Fibroblast of mammary gland (primary cell): ENCODE measurements at regions not wholly inside any gene's neighbourhood (a gene's known extent, or its start where the extent isn't known, plus 50 kb on each side); places are given as distances from the start of the nearest gene placed in this dataset.

Source experiments
- DNase-seq: peaks from one replicate; pipeline ENCODE4 v3.0.0-alpha.2; 2010; ENCODE audit warnings: low read depth
- H3K4me3 ChIP-seq: 2 replicates; pipeline ENCODE4 v1.5.1; 2011; ENCODE audit warnings: low read depth, mild to moderate bottlenecking, low read length, moderate library complexity; ENCODE audit not compliant: control insufficient read depth
- CTCF ChIP-seq: conservative IDR thresholded peaks from 2 replicates; pipeline ENCODE4 v1.5.1; 2011; ENCODE audit warnings: low read depth, low read length, inconsistent platforms; ENCODE audit not compliant: control insufficient read depth, insufficient read depth

GRCh38 chr1:5505944-5506343, 486.3 kb downstream of the NPHP4 start:
- no peak overlapping the region for H3K4me3 ChIP-seq
- no peak for TF ChIP-seq CTCF
- DNase-seq, result no peak

- no peak for DNase-seq
- no peak overlapping the region for H3K4me3 ChIP-seq
- no peak for TF ChIP-seq CTCF
Observed at GRCh38 chr1:5504364-5504740, 487.9 kb downstream of the NPHP4 start.

- no peak for DNase-seq
- no peak overlapping the region for H3K4me3 ChIP-seq
- TF ChIP-seq CTCF, result no peak
Observed at GRCh38 chr1:5503556-5504363, 488.5 kb downstream of the NPHP4 start.

DNA sequence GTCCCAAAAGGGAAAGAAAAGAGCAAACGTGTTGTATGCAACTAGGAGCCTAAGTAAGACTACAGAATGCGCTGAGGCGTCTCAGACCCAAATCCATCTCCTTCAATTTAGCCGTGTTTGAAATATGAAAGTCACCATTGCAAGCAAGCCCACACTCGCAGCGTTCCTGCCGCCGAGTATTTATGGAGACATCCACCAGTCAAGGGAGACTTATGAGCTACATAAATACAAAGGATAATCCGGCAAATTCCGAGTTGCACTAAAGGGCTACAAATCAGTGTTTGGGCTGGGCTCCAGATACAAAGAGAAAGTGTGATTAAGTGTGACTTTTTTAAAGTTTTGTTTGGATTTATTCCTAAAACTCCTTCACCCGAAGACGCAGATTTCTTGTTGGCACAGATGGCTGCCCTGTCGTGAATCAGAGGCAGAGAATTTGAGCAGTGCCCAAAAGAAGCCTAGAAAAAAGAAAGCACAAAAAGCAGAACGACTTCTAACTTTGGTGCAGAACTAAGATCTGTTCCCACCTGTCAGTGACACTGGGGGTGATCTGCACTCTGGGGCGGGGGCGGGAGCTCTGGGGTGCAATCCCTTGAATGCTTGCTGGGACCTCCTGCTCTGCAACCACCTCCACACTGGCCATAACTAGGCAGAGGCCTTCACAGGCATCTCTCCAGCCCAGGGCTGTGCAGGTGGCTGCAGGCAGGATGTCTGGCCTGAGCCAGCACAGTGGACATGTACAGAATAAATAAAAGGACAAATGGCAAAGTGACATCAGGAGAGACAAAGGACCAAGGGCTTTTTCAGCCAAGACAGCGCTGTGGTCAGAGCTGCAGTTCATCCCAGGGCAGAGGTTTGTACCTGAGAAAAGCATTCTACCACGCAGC, 489.7 kb downstream of the NPHP4 start:
- H3K4me3 ChIP-seq, result no peak overlapping the region
- TF ChIP-seq CTCF, result no peak
- DNase-seq, result no peak

DNA sequence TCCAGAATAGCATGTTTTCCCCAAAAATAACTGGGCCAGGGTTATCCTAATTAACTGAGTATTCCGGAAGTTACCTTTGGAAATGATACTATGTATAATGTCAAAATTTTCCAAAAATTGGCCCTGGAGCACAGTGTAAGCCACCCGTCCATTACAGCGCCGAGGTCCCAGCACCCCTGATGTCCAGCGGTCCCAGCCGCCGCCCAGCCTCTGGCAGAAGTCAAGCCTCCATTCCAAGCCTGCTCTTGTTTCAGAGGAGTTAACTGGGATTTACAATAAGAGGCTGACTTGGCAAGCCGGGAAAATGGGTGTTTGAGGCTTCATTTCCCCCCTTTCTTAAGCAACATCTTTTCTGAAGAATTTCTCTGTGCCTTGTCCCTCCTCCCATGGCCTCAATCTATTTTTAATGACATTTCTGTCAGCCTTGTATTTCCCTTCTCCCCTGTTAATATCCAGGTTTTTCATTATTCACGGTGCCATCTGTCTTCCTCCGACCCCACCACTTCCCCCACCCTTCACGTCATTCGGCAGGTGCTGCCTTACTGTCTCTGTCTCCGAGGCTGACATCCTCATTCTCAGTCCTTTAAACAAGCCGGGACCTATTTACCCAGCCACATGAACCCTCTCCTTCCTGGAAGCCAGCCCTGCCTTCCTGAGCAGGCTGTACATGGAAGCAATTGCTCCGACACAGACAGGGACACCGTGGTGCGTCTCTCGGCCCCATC, 490.9 kb downstream of the NPHP4 start:
- TF ChIP-seq CTCF, result no peak
- no peak overlapping the region for H3K4me3 ChIP-seq
- no peak for DNase-seq

DNA sequence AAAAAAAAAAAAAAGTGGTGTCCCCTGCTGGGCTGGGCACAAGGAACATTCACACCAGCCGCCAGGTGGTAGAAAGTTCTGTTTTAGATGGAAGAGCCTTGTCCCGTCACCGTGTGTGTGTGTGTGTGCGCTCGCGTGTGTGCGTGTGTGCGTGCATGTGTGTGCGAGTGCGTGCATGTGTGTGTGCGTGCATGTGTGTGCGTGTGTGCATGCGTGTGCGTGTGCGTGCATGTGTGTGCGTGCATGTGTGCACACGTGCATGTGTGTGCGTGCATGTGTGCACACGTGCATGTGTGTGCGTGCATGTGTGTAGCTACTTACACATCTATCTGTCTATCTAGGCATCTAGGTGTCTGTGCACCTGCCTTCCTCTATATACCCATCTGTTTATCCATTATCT, 491.7 kb downstream of the NPHP4 start:
- TF ChIP-seq CTCF, result no peak
- H3K4me3 ChIP-seq, result no peak overlapping the region
- DNase-seq, result no peak
